GM13976 (cell line): ENCODE measurements at regions not wholly inside any gene's neighbourhood (a gene's known extent, or its start where the extent isn't known, plus 50 kb on each side); places are given as distances from the start of the nearest gene placed in this dataset.
"Not testable (repeated sequence)": the region's sequence is repeated elsewhere in the genome, so short reads cannot be mapped to it uniquely, and the experiment has no call there.

Experiments used
- DNase-seq: peaks from one replicate; pipeline ENCODE4 v3.0.0; 2012; ENCODE audit warnings: low spot score
- in situ Hi-C: fragments of 300-500 bp; cut with MboI; formaldehyde crosslinking; loops from one replicate; pipeline ENCODE4 v1.12.0; 2022; ENCODE audit warnings: low sequenced_read_pairs, mixed read lengths, inconsistent platforms; ENCODE audit not compliant: unreplicated experiment
- TF ChIP-seq, protein P1 (sequence below): IDR thresholded peaks from 2 replicates; pipeline ENCODE4 v1.5.1; 2012; ENCODE audit warnings: borderline replicate concordance, mild to moderate bottlenecking; ENCODE audit not compliant: insufficient read depth; ENCODE audit errors: extremely low read depth, missing control alignments, control extremely low read depth

DNA sequence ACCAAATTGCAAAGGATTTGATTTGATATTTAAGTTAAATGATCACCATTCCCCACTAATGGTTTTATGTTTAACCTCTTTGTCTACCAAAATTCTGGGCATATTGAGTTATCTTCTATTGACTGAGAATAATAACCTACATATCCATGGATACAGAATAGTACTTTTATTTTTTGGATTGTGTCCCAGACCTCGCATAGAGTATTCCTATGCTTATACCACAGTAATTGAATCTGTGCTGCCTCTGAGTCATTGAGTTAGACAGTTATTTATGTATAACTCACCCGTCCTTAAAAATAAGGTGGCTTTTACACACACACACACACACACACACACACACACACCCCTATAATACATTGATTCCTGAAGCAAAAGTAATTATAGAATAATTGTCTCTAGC, 690.1 kb upstream of the BCHE start:
- in situ Hi-C loops = no loop called here
- no peak for DNase-seq
- TF ChIP-seq, protein P1, sequence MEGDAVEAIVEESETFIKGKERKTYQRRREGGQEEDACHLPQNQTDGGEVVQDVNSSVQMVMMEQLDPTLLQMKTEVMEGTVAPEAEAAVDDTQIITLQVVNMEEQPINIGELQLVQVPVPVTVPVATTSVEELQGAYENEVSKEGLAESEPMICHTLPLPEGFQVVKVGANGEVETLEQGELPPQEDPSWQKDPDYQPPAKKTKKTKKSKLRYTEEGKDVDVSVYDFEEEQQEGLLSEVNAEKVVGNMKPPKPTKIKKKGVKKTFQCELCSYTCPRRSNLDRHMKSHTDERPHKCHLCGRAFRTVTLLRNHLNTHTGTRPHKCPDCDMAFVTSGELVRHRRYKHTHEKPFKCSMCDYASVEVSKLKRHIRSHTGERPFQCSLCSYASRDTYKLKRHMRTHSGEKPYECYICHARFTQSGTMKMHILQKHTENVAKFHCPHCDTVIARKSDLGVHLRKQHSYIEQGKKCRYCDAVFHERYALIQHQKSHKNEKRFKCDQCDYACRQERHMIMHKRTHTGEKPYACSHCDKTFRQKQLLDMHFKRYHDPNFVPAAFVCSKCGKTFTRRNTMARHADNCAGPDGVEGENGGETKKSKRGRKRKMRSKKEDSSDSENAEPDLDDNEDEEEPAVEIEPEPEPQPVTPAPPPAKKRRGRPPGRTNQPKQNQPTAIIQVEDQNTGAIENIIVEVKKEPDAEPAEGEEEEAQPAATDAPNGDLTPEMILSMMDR = no peak

DNA sequence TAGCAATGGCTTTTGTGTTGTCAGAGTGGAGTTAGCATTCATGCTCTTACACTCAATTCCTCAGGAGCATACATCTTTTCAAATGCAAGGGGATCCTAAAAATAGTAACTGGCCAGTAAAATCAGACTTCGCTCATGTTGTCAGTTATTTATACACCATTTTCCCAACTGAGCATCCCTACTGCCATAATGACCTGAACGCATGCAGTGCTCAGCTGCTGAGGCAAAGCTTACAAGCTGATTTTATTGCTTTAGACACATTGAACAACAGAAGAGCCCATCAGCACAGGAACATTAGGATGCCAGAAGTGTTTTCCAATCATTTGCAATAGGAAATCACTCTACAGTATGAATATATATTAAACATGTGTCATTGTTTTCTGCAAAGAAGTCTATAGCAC, 689.7 kb upstream of the BCHE start:
- in situ Hi-C loops = no loop called here
- TF ChIP-seq, protein P1 = no peak
- DNase-seq = no peak

DNA sequence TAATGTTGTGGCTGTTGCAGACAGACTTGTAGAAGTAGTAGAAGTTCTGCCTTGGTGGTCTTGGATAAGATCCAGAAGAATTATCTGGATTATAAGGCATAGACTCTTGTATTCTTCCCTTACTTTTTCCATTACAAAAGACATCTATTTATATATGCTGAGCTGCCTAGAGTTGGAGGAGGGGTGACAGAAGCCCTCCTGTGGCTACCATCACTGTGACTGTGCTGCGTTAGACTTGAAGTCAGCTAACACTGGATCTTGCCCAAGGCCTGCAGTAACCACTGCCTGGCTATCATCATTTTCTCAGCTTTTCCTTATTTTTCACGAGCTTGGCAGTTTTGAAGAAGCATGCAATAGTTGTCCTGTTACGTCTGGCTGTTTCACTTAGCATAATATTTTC, 684.8 kb upstream of the BCHE start:
- TF ChIP-seq, protein P1 = no peak
- in situ Hi-C loops = no loop called here

DNA sequence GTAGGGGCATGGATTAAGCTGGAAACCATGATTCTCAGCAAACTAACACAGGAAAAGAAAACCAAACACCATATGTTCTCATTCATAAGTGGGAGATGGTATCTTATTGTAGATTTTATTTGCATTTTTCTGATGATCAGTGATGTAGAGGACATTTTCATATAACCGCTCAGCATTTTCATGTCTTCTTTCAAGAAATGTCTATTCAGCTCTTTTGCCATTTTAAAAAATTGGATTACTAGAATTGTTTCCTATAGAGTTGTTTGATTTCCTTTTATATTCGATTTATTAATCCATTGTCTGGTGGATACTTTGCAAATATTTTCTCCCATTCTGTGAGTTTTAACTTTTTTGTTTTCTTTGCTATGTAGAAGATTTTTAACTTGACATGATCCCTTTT, 682.2 kb upstream of the BCHE start:
- DNase-seq = no peak
- in situ Hi-C loops = no loop called here
- TF ChIP-seq, protein P1 = no peak

More for the DNA sequence above, 684.8 kb upstream of the BCHE start:
- DNase-seq = no peak

DNA sequence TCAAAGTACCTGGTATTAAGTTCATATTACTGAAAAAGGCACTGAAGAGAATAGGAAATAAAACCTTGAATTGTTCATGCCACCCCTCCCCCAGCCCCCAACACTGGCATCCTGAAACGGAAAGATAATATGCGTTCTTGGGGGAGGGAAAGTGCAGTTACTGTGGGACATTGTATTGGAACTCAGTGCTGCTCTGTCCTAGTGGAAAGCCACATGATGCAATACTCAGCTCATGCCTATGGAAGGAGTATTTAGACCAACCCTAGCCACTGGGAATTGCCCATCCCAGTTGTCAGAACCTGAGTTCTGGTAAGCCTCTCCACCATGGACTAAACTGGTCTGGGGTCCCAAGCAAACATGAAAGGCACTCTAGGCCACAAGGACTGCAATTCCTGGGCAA, 680.8 kb upstream of the BCHE start:
- DNase-seq = no peak
- TF ChIP-seq, protein P1 = no peak
- in situ Hi-C loops = no loop called here

DNA sequence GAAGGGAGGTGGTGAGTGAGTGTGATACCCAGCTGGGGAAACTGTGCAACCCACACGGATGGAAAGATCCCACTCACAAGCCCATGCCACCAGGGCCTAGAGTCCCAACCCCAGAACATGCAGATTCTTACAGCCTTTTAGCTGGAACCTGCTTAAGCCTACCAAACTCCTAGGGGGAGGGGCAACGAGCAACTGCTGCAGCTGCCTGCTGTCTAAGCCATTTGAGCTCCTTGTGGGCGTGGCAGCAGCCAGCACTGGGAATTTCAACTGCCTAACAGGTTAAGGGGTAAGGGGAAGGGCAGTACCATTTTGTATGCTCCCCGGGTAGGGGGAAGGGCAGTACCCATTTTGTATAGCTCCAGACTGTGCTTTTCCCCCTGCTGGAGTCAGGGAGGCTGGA, 673.2 kb upstream of the BCHE start:
- in situ Hi-C loops = no loop called here
- TF ChIP-seq, protein P1 = no peak
- DNase-seq = no peak

DNA sequence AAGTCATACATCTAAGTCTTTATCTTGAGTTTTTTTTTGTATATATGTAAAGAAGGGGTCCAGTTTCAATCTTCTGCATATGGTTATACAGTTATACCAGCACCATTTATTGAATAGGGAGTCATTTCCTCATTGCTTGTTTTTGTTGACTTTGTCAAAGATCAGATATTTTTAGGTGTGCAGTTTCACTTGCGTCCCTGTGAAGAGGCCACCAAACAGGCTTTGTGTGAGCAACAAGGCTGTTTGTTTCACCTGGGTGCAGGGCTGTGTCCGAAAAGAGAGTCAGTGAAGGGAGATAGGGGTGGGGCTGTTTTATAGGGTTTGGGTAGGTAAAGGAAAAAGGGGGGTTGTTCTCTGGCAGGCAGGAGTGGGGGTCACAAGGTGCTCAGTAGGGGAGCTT, 663.2 kb upstream of the BCHE start:
- in situ Hi-C loops, DNase-seq: not testable (repeated sequence)
